HCT116 (cell line): ENCODE measurements at regions not wholly inside any gene's neighbourhood (a gene's known extent, or its start where the extent isn't known, plus 50 kb on each side); places are given as distances from the start of the nearest gene placed in this dataset.

Source experiments
- ELF1 ChIP-seq: IDR thresholded peaks from 2 replicates; pipeline ENCODE4 v1.6.1; 2012; ENCODE audit warnings: low read depth, borderline replicate concordance
- EZH2 ChIP-seq: fragments of 200-600 bp; sonication (generic); IDR thresholded peaks from 2 replicates; pipeline ENCODE4 v1.6.1; 2017; ENCODE audit warnings: antibody characterized with exemption, mixed run types
- POLR2A ChIP-seq: IDR thresholded peaks from 2 replicates; pipeline ENCODE4 v1.7.0; 2011; ENCODE audit warnings: borderline replicate concordance; ENCODE audit not compliant: insufficient read depth, insufficient read length; ENCODE audit errors: extremely low read depth
- POLR2AphosphoS5 ChIP-seq: IDR thresholded peaks from 2 replicates; pipeline ENCODE4 v1.6.1; 2011; ENCODE audit warnings: mild to moderate bottlenecking, low read depth, low read length, moderate library complexity
- RAD21 ChIP-seq: IDR thresholded peaks from 2 replicates; pipeline ENCODE4 v1.6.1; 2012; ENCODE audit warnings: low read depth, mild to moderate bottlenecking
- TCF7L2 ChIP-seq: IDR thresholded peaks from 2 replicates; pipeline ENCODE4 v1.7.0; 2011; ENCODE audit warnings: borderline replicate concordance, inconsistent platforms; ENCODE audit not compliant: insufficient read depth, insufficient read length; ENCODE audit errors: extremely low read depth
- ZNF274 ChIP-seq: fragments of 200-500 bp; sonication (Bioruptor generic); IDR thresholded peaks from 2 replicates; pipeline ENCODE4 v1.6.1; 2014; ENCODE audit warnings: mild to moderate bottlenecking, low read depth, low read length, inconsistent platforms
- TF ChIP-seq, protein P1 (sequence below): IDR thresholded peaks from 2 replicates; pipeline ENCODE4 v1.6.1; 2011; ENCODE audit warnings: mild to moderate bottlenecking, low read length, moderate library complexity; ENCODE audit not compliant: insufficient replicate concordance; ENCODE audit errors: extremely low read depth
- TF ChIP-seq, protein P2 (sequence below): IDR thresholded peaks from 2 replicates; pipeline ENCODE4 v1.6.1; 2012
- TF ChIP-seq, protein P3 (sequence below), 3 experiments: fragments of 200-600 bp in 1 of 3; sonication (generic) in 1 of 3; IDR thresholded peaks in 2 of 3; conservative IDR thresholded peaks in 1 of 3; 2 replicates each; pipeline ENCODE4 v1.5.1; 2012 to 2017; ENCODE audit warnings: low read depth in 2 of 3, low read length in 2 of 3, antibody characterized with exemption in 1 of 3, borderline replicate concordance in 1 of 3, control low read depth in 1 of 3, mild to moderate bottlenecking in 1 of 3, mixed read lengths in 1 of 3, mixed run types in 1 of 3, moderate library complexity in 1 of 3; ENCODE audit not compliant: insufficient read depth in 1 of 3
- TF ChIP-seq, protein P4 (sequence below): IDR thresholded peaks from 2 replicates; pipeline ENCODE4 v1.6.1; 2012; ENCODE audit warnings: low read depth

DNA sequence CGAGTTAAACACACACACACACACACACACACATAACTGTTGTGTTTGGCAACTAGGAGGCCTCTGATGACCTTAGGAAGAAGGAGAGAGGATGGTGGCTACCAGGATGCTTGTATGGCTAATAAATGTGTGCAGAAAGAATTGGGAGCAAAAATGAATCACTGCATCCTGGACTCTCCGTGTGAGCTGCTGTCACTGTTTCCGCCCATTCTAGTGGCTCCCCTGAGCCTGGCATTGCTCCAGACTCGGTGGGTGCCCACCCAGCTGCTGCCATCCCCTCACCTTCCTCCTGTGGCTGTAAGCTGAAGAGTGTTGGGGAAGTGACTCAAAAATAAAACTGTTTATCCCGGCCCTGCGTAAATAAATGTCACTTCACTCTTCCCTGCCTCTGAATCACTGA is 149.5 kb upstream of the MINDY3 start:
- TF ChIP-seq TCF7L2 (no peak), POLR2A (no peak), EZH2 (no peak), POLR2AphosphoS5 (no peak), ELF1 (no peak), RAD21 (no peak), ZNF274 (no peak)
- TF ChIP-seq, protein P1, sequence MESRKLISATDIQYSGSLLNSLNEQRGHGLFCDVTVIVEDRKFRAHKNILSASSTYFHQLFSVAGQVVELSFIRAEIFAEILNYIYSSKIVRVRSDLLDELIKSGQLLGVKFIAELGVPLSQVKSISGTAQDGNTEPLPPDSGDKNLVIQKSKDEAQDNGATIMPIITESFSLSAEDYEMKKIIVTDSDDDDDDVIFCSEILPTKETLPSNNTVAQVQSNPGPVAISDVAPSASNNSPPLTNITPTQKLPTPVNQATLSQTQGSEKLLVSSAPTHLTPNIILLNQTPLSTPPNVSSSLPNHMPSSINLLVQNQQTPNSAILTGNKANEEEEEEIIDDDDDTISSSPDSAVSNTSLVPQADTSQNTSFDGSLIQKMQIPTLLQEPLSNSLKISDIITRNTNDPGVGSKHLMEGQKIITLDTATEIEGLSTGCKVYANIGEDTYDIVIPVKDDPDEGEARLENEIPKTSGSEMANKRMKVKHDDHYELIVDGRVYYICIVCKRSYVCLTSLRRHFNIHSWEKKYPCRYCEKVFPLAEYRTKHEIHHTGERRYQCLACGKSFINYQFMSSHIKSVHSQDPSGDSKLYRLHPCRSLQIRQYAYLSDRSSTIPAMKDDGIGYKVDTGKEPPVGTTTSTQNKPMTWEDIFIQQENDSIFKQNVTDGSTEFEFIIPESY: no peak
- TF ChIP-seq, protein P2, sequence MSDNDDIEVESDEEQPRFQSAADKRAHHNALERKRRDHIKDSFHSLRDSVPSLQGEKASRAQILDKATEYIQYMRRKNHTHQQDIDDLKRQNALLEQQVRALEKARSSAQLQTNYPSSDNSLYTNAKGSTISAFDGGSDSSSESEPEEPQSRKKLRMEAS: no peak
- TF ChIP-seq, protein P3, sequence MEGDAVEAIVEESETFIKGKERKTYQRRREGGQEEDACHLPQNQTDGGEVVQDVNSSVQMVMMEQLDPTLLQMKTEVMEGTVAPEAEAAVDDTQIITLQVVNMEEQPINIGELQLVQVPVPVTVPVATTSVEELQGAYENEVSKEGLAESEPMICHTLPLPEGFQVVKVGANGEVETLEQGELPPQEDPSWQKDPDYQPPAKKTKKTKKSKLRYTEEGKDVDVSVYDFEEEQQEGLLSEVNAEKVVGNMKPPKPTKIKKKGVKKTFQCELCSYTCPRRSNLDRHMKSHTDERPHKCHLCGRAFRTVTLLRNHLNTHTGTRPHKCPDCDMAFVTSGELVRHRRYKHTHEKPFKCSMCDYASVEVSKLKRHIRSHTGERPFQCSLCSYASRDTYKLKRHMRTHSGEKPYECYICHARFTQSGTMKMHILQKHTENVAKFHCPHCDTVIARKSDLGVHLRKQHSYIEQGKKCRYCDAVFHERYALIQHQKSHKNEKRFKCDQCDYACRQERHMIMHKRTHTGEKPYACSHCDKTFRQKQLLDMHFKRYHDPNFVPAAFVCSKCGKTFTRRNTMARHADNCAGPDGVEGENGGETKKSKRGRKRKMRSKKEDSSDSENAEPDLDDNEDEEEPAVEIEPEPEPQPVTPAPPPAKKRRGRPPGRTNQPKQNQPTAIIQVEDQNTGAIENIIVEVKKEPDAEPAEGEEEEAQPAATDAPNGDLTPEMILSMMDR (IDR thresholded peaks at IDR 0.05 in 2 of 3, conservative IDR thresholded peaks at IDR 0.05 in 1 of 3; ENCODE audit: borderline replicate concordance in 1 of 3, insufficient read depth in 1 of 3, low read depth in 2 of 3, low read length in 2 of 3): no peak
- TF ChIP-seq, protein P4, sequence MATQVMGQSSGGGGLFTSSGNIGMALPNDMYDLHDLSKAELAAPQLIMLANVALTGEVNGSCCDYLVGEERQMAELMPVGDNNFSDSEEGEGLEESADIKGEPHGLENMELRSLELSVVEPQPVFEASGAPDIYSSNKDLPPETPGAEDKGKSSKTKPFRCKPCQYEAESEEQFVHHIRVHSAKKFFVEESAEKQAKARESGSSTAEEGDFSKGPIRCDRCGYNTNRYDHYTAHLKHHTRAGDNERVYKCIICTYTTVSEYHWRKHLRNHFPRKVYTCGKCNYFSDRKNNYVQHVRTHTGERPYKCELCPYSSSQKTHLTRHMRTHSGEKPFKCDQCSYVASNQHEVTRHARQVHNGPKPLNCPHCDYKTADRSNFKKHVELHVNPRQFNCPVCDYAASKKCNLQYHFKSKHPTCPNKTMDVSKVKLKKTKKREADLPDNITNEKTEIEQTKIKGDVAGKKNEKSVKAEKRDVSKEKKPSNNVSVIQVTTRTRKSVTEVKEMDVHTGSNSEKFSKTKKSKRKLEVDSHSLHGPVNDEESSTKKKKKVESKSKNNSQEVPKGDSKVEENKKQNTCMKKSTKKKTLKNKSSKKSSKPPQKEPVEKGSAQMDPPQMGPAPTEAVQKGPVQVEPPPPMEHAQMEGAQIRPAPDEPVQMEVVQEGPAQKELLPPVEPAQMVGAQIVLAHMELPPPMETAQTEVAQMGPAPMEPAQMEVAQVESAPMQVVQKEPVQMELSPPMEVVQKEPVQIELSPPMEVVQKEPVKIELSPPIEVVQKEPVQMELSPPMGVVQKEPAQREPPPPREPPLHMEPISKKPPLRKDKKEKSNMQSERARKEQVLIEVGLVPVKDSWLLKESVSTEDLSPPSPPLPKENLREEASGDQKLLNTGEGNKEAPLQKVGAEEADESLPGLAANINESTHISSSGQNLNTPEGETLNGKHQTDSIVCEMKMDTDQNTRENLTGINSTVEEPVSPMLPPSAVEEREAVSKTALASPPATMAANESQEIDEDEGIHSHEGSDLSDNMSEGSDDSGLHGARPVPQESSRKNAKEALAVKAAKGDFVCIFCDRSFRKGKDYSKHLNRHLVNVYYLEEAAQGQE: no peak
